Stimulated activated CD4-positive, alpha-beta T cell treated with anti-CD3 and anti-CD28 coated beads, Interleukin-1b, Interleukin-23, amount 100 ng/mL, for 48 hours (primary cell): ENCODE measurements at regions not wholly inside any gene's neighbourhood (a gene's known extent, or its start where the extent isn't known, plus 50 kb on each side); places are given as distances from the start of the nearest gene placed in this dataset.
"Not testable (repeated sequence)": the region's sequence is repeated elsewhere in the genome, so short reads cannot be mapped to it uniquely, and the experiment has no call there.

ENCODE experiments used
- DNase-seq: peaks from one replicate; pipeline ENCODE4 v3.0.0-alpha.2; 2020

DNA sequence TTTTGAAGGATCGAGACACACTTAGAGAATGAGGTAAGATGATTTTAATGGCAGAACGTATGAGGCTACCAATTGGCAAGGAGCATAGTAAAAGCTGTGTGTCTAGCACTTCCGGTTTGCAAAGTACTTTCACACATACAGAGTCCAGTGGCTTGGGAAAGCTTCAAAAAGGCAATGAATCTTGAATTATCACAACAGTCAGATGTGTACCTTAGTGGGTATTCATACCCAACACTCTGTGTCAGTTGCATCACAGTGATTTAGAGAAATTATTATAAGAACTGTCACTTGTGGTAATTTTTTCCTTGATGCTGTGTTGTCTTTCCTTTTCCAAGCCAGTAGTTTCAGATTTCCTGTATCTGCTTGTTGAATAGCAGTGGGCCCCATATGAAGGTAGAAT is 424.1 kb downstream of the PCNX1 start:
- DNase-seq: no peak

DNA sequence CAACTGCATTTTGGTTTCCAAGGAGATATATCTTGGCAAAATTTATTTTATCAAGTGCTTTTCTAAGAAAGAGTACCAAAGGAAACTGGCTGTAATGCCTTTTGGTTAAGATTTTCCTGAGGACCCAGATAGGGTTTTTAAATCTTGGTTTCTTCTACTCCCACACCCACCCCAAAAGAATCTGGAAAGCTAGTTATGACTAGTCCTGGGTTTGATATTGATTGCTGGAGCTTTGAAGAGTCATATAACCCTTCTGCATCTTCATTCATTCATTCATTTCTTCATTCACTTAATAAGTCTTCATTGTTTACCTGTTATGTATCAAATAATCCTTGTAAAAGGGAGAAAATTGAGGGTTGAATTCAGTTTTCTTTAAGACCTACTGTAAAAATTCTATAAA is 425.2 kb downstream of the PCNX1 start:
- DNase-seq: no peak

- DNase-seq: peak; percentile 15
These were observed 426.4 kb downstream of the PCNX1 start for GRCh38 chr14:71333705-71334104.

DNA sequence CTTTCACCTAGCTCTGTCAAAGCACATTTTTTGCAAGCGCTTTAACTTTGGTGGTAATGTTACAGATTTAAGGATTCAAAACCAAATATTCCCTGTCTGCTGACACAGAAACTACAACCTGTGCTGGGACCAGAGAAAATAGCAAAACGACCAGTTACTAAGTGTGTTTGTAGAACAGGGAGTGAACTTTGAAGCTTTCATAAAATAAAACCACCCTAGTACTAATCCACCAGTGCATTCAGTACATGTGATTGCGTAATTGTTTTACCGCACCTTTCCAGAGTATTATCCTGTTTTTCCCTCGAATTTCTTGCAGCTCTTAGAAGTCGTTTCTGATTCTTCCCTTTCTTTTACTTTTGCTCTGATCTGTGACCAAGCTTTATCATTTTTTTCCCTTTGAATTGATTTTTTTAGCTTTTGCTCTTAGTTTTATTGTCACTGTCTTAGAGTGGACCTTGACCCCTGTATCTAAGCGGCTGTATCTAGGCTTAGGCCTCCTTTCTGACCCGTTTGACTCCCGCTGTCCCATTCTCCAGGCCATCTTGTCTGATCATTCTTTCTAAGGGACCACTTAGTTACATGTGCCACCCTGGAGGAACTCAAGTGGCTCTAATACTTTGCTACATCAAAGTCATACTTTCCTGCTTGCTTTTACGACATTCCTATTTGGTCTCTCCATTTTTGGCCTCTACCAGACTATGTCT is 429.4 kb downstream of the PCNX1 start:
- no peak for DNase-seq

DNA sequence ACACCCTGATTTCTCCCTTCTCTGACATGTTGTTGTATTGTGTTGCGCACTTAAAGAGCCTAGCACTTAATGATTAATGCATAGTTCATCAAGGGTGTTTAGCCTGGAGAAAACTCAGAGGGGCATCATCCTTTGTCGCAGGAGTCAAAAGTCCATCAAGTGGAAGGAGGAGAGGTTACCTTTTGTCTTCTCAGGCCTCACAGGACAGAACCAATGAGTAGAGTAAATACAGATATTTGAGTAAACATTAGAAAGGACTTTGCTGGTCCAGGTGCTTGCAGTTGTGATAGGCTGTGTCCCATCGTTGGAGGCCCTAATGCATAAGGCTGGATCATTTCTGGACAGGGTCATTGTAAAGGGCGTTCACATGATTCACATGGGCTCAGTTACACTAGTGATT is 430.9 kb downstream of the PCNX1 start:
- no peak for DNase-seq

- no peak for DNase-seq
These were observed 432.6 kb downstream of the PCNX1 start for GRCh38 chr14:71339650-71340415.

- DNase-seq: no peak
These were observed 433.9 kb downstream of the PCNX1 start for GRCh38 chr14:71341156-71341555.

- DNase-seq: no peak
These were observed 436.5 kb downstream of the PCNX1 start for GRCh38 chr14:71343724-71344123.

- no peak for DNase-seq
These were observed 437.2 kb downstream of the PCNX1 start for GRCh38 chr14:71344506-71344905.

- no peak for DNase-seq
These were observed 439.4 kb downstream of the PCNX1 start for GRCh38 chr14:71346685-71347084.

DNA sequence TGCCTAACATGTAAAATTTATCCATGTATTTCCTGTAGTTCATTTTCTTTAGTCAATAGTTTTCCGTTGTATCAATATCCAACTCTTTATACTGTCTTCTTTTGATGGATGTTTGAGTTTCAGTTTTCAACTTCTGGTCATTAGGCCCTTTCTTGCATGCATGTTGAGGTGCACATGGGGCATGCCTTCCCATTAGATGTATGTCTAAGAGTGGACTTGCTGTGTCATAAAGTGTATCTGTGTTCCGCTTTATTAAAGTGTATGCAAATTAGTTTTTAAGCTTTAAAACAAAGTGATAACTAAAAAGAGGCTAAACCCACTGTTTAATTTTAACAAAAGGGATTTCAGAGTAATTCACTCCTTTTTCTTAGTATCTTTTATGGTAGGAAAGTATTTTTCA is 441.1 kb downstream of the PCNX1 start:
- DNase-seq: no peak

DNA sequence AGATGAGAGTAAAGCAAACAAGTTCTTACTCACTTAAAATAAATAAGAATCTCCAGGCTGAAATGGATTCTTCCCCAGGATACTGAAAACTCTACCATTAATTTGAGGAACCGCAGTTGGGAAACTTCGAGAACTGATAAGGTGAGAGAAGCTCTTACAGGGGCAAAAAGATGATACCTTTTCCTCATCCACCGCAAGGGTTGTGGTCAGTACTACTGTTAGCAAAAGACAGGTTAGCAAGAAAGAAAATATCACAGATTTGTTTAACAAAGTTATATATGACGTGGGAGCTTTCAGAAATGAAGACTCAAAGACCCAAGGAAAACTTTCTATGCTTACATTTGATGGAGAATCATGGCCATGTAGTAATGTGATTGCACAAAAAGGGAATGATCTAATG is 441.6 kb downstream of the PCNX1 start:
- DNase-seq: no peak

GRCh38 chr14:71354142-71354541 is 446.9 kb downstream of the PCNX1 start:
- no peak for DNase-seq

GRCh38 chr14:71354801-71355200 is 447.5 kb downstream of the PCNX1 start:
- DNase-seq: no peak

GRCh38 chr14:71355324-71356201 is 448.3 kb downstream of the PCNX1 start:
- no peak for DNase-seq

DNA sequence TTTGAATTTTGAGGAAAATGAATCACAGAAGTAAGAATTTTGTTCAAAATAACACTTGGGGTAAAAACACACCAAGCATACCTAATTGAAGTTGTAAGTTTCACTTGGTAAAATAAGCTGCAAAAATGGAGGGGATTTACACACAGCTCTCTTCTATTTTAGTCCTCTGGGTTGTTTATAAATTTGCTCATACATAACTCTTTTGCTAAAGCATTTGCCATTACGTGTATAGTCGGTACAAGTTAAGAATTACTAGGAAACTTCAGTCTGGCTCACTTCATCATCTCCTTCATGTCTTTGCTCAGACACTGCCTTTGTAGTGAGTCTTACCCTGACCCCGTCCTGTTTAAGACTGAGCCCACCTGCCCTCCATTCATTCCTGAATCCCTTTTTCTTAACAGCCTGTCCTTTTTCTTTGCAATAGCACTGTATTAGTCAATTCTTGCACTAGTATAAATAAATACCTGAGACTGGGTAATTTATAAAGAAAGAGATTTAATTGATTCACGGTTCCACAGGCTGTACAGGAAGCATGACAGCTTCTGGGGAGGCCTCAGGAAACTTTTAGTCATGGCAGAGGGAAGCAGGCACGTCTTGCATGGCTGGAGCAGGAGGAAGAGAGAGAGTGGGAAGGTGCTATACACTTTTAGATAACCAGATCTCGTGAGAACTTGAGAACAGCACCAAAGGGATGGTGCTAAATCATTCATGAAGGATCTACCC is 451.1 kb downstream of the PCNX1 start:
- DNase-seq: peak; percentile 35

GRCh38 chr14:71358932-71359421 is 451.7 kb downstream of the PCNX1 start:
- not testable (repeated sequence) for DNase-seq

GRCh38 chr14:71359823-71360222 is 452.6 kb downstream of the PCNX1 start:
- DNase-seq: no peak

- DNase-seq: no peak
These were observed 454.1 kb downstream of the PCNX1 start for GRCh38 chr14:71361336-71361735.

DNA sequence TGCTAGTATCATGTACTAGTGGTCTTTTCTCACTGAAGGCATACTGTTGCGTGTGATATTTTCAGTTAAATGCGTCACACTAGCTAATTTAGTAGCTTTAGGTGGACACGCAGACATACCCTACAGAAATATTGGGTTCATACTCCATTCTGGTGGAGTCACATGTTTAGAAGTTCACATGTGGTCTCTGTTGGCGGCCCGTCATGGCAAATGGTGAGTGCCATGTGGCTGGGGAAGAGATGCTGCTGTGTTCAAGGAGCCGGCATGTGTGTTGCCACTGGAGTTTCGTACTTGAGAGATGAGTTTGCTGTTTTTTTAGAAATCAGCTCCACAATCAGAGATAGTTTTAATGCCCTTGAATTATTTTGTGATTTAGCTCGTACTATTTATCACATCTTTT is 454.6 kb downstream of the PCNX1 start:
- DNase-seq: no peak

- no peak for DNase-seq
These were observed 455.0 kb downstream of the PCNX1 start for GRCh38 chr14:71362282-71362681.

GRCh38 chr14:71362920-71363584 is 455.8 kb downstream of the PCNX1 start:
- no peak for DNase-seq
